ENCODE measurements at regions not wholly inside any gene's neighbourhood (a gene's known extent, or its start where the extent isn't known, plus 50 kb on each side); places are given as distances from the start of the nearest gene placed in this dataset.

DNA sequence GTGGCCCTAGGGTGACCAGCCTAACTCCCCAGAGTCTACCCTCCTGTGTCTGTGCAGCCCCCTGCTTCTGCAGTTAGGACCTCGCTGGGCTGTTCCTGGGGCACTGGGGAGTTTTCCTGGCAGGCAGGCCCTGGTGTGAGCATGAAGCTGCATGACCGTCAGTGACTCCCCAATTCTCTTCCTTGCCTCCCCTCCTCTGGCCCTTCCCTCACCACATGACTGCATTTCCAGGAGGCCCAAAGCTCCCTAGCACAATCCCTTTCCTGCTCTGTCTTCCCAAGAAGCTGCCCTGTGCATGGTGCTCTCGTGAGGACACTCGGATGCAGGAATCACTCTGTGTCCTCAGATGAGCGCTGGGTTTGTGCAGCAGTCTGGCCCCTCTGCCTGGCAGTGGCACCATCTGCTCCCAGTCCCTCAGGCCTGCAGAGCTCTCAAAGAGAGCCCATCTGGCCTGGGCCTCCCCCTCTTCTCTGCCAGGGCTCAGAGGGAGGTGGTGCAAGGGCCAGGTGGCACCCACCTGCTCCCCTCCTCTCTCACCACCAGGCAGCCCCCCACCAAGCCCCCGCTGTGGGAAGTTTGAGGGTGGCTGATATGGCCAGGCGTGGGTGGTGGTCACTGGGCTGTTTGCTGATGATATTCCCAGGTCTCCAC, 125.6 kb upstream of the HS6ST1 start:
- no peak for DNase-seq (ENCODE audit: extremely low read depth in 1 of 11, low read depth in 9 of 11, low spot score in 4 of 11)

GRCh38 chr2:128444816-128445522, 126.3 kb upstream of the HS6ST1 start:
- no peak for DNase-seq (ENCODE audit: extremely low read depth in 1 of 11, low read depth in 9 of 11, low spot score in 4 of 11)

DNA sequence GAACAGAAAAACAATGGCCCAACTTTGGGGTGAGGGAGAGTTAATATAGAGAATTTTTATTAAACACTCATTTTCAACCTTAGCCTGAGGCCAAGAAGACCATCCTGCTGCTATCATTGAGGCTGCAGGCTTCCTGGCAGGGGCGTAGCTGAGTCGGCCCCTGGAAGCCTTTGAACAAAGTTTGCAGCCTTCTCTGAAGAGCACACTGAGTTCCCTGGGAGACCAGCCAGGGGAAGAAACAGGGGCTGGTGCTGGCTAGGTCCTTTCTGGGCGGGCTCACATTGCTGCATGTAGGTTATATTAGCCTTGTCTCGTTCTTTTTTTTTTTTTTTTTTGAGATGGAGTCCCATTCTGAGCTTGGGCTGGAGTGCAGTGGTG, 126.8 kb upstream of the HS6ST1 start:
- DNase-seq (ENCODE audit: extremely low read depth in 1 of 11, low read depth in 9 of 11, low spot score in 4 of 11) = no peak

DNA sequence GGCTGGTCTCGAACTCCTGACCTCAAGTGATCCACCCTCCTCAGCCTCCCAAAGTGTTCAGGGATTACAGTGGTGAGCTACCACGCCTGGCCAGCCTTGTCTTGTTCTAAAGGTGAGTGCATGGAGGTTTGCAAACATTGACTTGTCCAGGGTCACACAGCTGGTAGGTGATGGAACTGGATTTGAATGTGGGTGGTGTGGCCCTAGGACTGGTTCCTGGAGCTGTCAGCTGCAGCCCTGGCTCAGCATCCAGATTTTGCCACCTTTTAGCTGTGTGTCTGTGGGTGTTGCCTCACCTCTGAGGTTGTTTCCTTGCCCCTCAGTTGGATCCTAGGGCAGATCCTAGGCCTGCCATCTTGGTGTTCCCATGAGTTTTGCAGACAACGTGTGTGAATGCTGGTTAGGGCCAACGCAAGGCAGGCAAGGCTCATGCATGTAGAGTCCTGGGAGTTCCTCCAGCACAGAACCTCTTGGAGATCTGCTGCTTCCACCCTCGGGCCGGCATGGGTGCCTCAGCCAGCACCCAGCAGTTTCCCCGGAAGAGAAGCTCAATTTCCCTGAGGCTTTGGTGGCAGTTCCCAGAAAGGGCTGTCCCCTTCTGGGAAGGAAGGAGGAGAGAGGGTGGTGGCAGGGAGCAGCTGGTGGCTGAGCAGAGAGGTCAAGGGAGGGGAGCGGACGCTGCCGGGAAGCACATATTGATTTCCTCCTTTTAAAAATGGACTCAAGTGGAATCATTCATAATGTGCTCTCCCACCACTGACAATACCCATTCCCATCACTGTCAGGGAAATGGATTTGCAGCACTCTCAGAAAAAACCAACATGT, 127.6 kb upstream of the HS6ST1 start:
- no peak for DNase-seq (ENCODE audit: extremely low read depth in 1 of 11, low read depth in 9 of 11, low spot score in 4 of 11)

DNA sequence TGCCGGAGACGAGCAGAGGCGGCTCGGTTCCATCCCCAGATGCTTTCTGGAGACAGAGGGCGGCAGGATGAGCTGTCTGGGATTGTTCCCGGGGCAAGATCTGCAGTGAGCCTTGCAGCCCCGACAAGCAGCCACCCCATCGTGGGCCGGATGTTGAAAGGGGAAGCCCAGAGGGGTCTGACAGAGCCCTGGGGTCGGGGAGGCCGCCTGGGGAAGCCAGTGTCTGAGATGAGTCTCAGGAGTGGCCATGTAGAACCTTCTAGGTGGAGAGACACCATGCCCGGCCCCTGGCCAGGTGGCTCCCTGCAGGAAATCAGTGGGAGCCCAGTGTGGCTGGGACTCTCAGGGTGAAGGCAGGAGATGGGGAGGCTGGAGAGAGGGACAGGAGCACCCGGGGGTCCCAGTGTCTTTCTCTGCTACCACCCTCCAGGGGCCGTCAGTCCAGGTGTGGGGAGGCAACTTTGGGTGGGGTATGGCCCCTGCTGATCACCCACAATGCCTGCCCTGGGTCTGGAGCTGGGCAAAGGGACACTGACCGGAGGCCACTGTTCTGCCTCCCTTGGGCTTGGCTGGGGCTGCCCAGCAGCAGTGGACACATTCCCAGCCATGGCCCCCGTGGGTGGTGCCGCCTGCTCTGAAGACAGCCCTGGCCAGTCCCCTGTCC, 128.3 kb upstream of the HS6ST1 start:
- no peak for DNase-seq (ENCODE audit: extremely low read depth in 1 of 11, low read depth in 9 of 11, low spot score in 4 of 11)

- DNase-seq (ENCODE audit: extremely low read depth in 1 of 11, low read depth in 9 of 11, low spot score in 4 of 11) = no peak
Observed at GRCh38 chr2:128447538-128447995, 128.9 kb upstream of the HS6ST1 start.

DNA sequence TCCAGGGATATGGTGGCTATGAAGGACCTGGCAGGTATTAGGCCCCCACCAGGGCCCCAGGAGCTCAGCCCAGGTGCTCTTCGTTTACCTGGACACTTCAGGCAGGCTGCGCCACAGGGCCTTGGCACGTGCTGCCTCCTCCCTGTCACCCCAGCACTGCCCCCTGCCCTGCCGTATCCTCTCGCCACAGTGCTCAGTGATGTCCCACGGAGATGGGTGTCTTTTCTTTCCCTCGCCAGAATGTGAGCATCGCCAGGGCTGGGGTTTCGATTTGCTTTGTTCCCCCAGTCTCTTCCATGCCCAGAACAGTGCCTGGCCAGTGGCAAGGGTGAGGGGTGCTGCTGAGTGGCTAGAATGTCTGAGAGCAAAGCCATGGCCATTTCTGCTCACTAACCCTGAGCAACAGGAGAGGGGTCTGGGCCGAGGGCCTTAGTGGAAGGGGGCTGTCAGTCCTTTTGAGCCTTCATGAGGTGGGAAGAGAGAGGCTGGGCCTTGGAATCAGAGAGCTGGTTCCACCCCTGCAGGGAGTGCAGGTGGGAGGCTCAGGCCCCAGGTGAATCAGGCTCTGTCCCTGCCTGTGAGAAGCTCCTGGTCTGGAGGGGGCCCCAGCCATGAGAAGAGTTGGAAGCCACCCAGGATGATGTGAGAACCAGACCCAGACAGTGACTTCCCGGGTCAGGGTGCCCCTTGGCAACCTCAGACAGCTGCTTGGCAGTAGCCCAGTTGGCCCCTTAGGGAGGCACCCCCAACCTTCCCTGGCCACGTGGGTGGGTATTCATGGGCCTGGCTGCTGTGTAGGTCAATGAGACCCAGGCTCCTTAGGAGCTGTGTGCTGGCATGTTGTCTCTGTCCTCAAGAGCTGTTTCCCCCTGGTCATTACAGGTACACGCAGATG, 129.9 kb upstream of the HS6ST1 start:
- no peak for DNase-seq (ENCODE audit: extremely low read depth in 1 of 11, low read depth in 9 of 11, low spot score in 4 of 11)

GRCh38 chr2:128449226-128450061, 130.8 kb upstream of the HS6ST1 start:
- no peak for DNase-seq (ENCODE audit: extremely low read depth in 1 of 11, low read depth in 9 of 11, low spot score in 4 of 11)

DNA sequence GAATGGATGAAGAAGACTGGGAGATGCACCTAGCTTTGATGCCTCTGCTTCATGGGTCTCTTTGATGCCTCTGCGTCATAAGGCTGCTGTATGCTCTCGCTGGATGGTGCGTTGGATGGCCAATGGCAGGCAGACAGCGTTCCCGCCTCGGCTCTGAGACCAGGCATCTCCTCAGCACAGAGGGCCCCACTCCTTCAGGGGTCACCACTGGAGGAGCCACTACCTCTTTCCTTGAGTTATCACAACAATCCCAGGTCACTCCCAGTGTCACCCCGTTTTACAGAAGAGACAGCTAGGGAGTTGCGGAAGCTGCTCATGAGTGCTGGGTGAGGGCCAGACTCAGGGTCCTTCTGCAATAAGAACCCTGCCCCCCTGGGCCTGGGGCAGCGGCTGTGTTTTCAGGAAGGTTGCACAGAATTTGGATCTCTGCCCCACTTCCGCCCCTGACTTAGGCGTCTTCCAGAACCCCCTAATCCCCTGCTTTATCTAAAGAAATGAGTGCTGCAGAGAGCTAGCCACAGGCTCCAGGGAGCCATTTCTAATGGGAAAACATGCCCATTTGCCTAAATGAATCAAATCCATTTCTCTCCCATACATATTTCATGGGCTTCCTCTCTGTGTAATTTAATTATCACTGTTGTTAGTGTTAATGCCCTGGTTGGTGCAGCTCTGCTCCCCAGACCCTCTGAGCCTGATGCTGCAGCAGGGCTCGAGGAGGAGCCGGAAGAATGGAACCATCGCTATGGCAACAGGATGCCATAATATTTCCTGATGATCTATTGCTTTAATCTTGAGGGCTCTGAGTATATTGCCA, 131.8 kb upstream of the HS6ST1 start:
- no peak for DNase-seq (ENCODE audit: extremely low read depth in 1 of 11, low read depth in 9 of 11, low spot score in 4 of 11)

DNA sequence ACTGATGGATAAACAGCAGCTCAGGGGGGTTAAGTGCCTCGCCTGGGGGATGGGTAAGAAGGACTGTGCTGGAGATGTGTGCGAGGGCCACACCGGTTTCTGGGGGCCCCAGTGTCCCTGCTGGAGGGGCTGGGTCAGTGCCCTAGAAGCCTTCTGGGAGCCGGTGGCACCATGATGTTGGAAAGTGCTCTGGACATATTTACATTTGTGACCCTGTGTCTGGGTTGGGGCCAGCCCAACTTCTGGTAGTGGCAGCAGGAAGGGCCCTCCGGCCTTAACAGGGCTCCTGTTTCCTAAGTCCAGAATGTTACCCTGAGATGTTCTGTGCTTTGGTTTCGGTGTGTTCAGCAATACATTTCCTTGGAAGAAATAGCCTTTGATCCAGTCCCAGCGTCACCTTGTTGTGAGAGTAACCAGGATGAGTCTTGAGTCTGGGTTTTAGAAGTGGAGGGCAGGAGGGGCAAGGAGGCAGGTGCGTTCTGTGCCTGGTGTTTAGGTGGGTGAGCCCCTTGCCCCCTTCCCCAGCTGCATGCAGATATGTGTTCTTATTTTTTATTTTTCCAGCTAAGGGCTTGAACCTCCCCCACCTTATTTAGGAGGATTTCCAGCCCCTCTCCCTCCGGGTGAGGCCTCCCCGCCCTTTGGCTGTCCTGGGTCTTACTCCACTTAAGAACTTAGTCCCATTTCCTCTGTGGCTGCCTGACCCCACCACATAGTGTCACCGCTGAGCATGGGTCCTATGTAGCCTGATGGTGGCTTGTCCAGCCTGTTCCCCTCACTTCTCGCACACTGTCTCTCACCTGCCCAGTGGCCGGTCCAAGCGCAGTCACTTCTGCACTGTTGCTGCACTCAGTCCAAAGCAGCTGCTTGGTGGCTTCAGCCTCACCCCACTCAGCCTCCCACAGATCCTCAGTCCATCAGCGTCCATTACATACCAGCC, 132.7 kb upstream of the HS6ST1 start:
- no peak for DNase-seq (ENCODE audit: extremely low read depth in 1 of 11, low read depth in 9 of 11, low spot score in 4 of 11)

DNA sequence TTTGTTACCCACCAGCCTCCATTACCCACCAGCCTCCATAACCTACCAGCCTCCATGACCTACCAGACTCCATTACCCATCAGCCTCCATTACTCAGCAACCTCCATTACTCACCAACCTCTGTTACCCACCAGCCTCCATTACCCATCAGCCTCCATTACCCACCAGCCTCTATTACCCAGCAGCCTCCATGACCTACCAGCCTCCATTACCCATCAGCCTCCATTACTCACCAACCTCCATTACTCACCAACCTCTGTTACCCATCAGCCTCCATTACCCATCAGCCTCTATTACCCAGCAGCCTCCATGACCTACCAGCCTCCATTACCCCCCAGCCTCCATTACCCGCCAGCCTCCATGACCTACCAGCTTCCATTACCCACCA, 133.3 kb upstream of the HS6ST1 start:
- DNase-seq (ENCODE audit: extremely low read depth in 1 of 11, low read depth in 9 of 11, low spot score in 4 of 11) = no peak

DNA sequence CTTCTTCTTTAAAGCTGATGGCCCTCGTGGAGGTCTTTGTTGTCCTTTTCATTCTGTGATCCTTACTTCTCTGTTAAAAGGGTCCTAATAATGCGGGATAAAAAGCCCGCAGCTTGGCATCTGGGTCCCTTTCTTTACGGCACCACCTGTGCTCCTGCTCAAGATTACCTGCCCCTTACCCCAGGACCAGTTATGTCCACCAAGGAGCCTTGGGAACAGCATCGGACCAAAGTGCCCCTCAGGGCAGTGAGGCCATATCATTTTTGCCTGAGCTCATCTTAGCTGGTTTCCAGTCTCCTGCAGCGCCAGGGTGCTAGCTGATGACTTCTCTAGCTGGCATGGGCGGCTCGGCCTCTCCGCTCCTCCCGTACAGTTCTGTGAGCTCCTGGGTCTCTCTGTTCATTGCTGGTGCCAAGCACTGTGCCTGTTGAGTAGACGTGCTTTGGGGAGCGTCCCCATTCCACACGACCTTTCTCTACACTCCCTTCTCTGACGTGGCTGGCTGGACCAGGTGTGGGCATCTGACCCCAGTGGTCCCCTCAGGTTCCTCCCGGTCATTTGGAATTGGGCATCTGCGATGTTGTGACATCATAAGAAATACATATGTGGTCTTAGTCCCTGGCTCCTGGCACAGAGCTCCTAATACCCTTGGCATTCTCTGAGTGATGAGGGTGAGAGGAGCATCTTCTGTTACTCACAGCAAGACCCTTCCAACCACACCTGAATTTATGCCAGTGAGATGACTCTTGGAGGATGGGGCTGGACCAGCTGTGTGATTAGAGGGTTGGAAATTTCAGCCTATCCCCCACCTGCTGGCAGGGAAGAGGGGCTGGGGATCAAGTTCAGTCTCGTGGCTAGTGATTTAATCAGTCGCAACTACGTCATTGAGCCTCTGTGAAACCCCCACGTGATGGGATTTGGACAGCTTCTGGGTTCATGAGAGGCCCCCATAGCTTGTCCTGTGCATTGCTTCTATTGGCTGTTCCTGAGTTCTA, 134.2 kb upstream of the HS6ST1 start:
- DNase-seq (ENCODE audit: extremely low read depth in 1 of 11, low read depth in 9 of 11, low spot score in 4 of 11) = no peak

DNA sequence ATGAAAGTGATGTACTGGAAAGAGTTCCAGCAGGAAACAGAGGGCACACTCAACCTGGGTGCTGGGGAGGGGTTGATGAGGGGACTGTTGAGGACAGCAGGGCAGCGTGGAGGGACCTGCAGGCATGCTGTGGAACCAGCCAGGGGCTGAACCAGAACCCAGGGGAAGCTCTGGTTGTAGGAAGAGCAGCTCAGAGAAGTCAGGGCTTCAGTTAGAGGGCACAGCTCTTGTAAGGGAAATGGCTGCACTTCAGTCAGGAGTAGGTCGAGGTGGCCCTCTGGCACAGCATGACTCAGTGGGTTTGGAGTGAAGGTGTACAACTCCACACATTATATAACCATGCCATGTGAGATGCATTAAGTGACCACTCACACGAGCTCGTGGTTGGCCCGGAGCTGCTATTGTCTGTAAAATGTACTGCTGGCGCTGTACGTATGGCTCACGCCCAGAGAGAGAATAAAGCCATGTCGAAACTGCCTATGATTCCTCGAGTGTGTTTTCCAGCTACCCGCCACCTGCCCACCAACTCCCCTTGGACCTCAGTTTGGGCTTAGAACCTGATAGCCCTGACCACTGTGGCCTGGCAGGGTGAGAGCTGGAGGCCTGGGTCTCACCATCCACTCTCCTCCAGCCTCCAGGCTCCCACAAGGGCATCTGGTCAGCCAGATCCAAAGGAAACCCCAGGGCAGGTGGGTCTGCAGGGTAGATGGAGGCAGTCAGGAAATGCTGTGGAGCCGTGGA, 136.5 kb upstream of the HS6ST1 start:
- no peak for DNase-seq (ENCODE audit: extremely low read depth in 1 of 11, low read depth in 9 of 11, low spot score in 4 of 11)

GRCh38 chr2:128455721-128456050, 137.0 kb upstream of the HS6ST1 start:
- DNase-seq (ENCODE audit: extremely low read depth in 1 of 11, low read depth in 9 of 11, low spot score in 4 of 11) = no peak
